ENCODE measurements at regions not wholly inside any gene's neighbourhood (a gene's known extent, or its start where the extent isn't known, plus 50 kb on each side); places are given as distances from the start of the nearest gene placed in this dataset.

DNA sequence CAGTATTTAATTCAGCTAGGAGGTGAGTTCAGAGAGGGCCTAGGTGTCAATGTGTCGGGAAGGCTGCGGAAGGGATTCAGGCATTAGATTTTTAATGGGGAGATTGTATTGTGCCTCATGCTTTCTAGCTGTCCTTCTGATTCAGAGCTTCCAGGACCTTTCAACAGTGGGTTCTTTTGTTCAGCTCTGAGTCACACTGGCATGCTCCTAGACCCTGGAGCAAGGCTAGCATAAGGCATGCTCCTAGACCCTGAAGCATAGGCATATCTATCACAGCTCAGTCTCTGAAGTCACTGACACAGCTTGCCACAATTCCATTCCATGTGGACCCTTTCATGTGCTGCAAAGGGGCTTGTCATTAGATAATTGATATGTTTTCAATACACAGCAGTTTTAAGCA lies 396.9 kb downstream of the RAB38 start:
- TF ChIP-seq, protein P1, sequence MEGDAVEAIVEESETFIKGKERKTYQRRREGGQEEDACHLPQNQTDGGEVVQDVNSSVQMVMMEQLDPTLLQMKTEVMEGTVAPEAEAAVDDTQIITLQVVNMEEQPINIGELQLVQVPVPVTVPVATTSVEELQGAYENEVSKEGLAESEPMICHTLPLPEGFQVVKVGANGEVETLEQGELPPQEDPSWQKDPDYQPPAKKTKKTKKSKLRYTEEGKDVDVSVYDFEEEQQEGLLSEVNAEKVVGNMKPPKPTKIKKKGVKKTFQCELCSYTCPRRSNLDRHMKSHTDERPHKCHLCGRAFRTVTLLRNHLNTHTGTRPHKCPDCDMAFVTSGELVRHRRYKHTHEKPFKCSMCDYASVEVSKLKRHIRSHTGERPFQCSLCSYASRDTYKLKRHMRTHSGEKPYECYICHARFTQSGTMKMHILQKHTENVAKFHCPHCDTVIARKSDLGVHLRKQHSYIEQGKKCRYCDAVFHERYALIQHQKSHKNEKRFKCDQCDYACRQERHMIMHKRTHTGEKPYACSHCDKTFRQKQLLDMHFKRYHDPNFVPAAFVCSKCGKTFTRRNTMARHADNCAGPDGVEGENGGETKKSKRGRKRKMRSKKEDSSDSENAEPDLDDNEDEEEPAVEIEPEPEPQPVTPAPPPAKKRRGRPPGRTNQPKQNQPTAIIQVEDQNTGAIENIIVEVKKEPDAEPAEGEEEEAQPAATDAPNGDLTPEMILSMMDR (conservative IDR thresholded peaks at IDR 0.05 in 1 of 2, IDR thresholded peaks at IDR 0.05 in 1 of 2; ENCODE audit: low read depth in 1 of 2, low read length in 2 of 2), result no peak
- TF ChIP-seq EZH2 (IDR thresholded peaks at IDR 0.05; ENCODE audit: low read length, missing control alignments), result no peak
